ENCODE measurements at regions not wholly inside any gene's neighbourhood (a gene's known extent, or its start where the extent isn't known, plus 50 kb on each side); places are given as distances from the start of the nearest gene placed in this dataset.

- no peaks in the 10 kb centered on the region for H3K27me3 ChIP-seq (ENCODE audit: insufficient read depth, low read length)
- no peaks in the 10 kb centered on the region for H3K9me3 ChIP-seq (ENCODE audit: low read depth, low read length)
- no peak overlapping the region for H3K4me3 ChIP-seq (ENCODE audit: low read length)
- H3K4me1 ChIP-seq (ENCODE audit: insufficient read depth, low read length): no peaks in the 10 kb centered on the region
Observed at GRCh38 chr5:15191012-15191411, 309.0 kb upstream of the FBXL7 start.

- Histone ChIP-seq H3K4me3 (ENCODE audit: low read length) (no peak overlapping the region), H3K27me3 (ENCODE audit: insufficient read depth, low read length) (no peaks in the 10 kb centered on the region), H3K4me1 (ENCODE audit: insufficient read depth, low read length) (no peaks in the 10 kb centered on the region), H3K9me3 (ENCODE audit: low read depth, low read length) (peaks cover 6% of the 10 kb centered on the region)
Observed at GRCh38 chr5:15183520-15183919, 311.9 kb upstream of the ANKH start.

- Histone ChIP-seq H3K4me3 (ENCODE audit: low read length) (no peak overlapping the region), H3K27me3 (ENCODE audit: insufficient read depth, low read length) (no peaks in the 10 kb centered on the region), H3K9me3 (ENCODE audit: low read depth, low read length) (peaks cover 5% of the 10 kb centered on the region), H3K4me1 (ENCODE audit: insufficient read depth, low read length) (no peaks in the 10 kb centered on the region)
Observed at GRCh38 chr5:15170173-15170572, 298.6 kb upstream of the ANKH start.

GRCh38 chr5:15168358-15168757, 296.8 kb upstream of the ANKH start:
- H3K9me3 ChIP-seq (ENCODE audit: low read depth, low read length): peaks cover 5% of the 10 kb centered on the region
- H3K27me3 ChIP-seq (ENCODE audit: insufficient read depth, low read length): no peaks in the 10 kb centered on the region
- no peaks in the 10 kb centered on the region for H3K4me1 ChIP-seq (ENCODE audit: insufficient read depth, low read length)
- no peak overlapping the region for H3K4me3 ChIP-seq (ENCODE audit: low read length)

GRCh38 chr5:15160091-15160490, 288.5 kb upstream of the ANKH start:
- Histone ChIP-seq H3K4me3 (ENCODE audit: low read length) (no peak overlapping the region), H3K4me1 (ENCODE audit: insufficient read depth, low read length) (no peaks in the 10 kb centered on the region), H3K9me3 (ENCODE audit: low read depth, low read length) (no peaks in the 10 kb centered on the region), H3K27me3 (ENCODE audit: insufficient read depth, low read length) (no peaks in the 10 kb centered on the region)

- Histone ChIP-seq H3K4me3 (ENCODE audit: low read length) (no peak overlapping the region), H3K4me1 (ENCODE audit: insufficient read depth, low read length) (no peaks in the 10 kb centered on the region), H3K27me3 (ENCODE audit: insufficient read depth, low read length) (no peaks in the 10 kb centered on the region), H3K9me3 (ENCODE audit: low read depth, low read length) (no peaks in the 10 kb centered on the region)
Observed at GRCh38 chr5:15159606-15160005, 288.0 kb upstream of the ANKH start.

GRCh38 chr5:15142458-15142857, 270.9 kb upstream of the ANKH start:
- Histone ChIP-seq H3K4me3 (ENCODE audit: low read length) (no peak overlapping the region), H3K4me1 (ENCODE audit: insufficient read depth, low read length) (no peaks in the 10 kb centered on the region), H3K9me3 (ENCODE audit: low read depth, low read length) (no peaks in the 10 kb centered on the region), H3K27me3 (ENCODE audit: insufficient read depth, low read length) (no peaks in the 10 kb centered on the region)

- Histone ChIP-seq H3K27me3 (ENCODE audit: insufficient read depth, low read length) (no peaks in the 10 kb centered on the region), H3K9me3 (ENCODE audit: low read depth, low read length) (no peaks in the 10 kb centered on the region), H3K4me3 (ENCODE audit: low read length) (no peak overlapping the region), H3K4me1 (ENCODE audit: insufficient read depth, low read length) (no peaks in the 10 kb centered on the region)
Observed at GRCh38 chr5:15137414-15137813, 265.8 kb upstream of the ANKH start.

- Histone ChIP-seq H3K4me1 (ENCODE audit: insufficient read depth, low read length) (no peaks in the 10 kb centered on the region), H3K9me3 (ENCODE audit: low read depth, low read length) (no peaks in the 10 kb centered on the region), H3K27me3 (ENCODE audit: insufficient read depth, low read length) (no peaks in the 10 kb centered on the region), H3K4me3 (ENCODE audit: low read length) (no peak overlapping the region)
Observed at GRCh38 chr5:15135661-15136060, 264.1 kb upstream of the ANKH start.

- H3K27me3 ChIP-seq (ENCODE audit: insufficient read depth, low read length): no peaks in the 10 kb centered on the region
- H3K9me3 ChIP-seq (ENCODE audit: low read depth, low read length): no peaks in the 10 kb centered on the region
- H3K4me1 ChIP-seq (ENCODE audit: insufficient read depth, low read length): no peaks in the 10 kb centered on the region
- H3K4me3 ChIP-seq (ENCODE audit: low read length): no peak overlapping the region
Observed at GRCh38 chr5:15133456-15133965, 261.9 kb upstream of the ANKH start.

GRCh38 chr5:15132816-15133405, 261.3 kb upstream of the ANKH start:
- Histone ChIP-seq H3K4me3 (ENCODE audit: low read length) (no peak overlapping the region), H3K4me1 (ENCODE audit: insufficient read depth, low read length) (no peaks in the 10 kb centered on the region), H3K9me3 (ENCODE audit: low read depth, low read length) (no peaks in the 10 kb centered on the region), H3K27me3 (ENCODE audit: insufficient read depth, low read length) (no peaks in the 10 kb centered on the region)

- Histone ChIP-seq H3K27me3 (ENCODE audit: insufficient read depth, low read length) (no peaks in the 10 kb centered on the region), H3K4me3 (ENCODE audit: low read length) (no peak overlapping the region), H3K4me1 (ENCODE audit: insufficient read depth, low read length) (no peaks in the 10 kb centered on the region), H3K9me3 (ENCODE audit: low read depth, low read length) (no peaks in the 10 kb centered on the region)
Observed at GRCh38 chr5:15131909-15132308, 260.3 kb upstream of the ANKH start.

- no peak overlapping the region for H3K4me3 ChIP-seq (ENCODE audit: low read length)
- H3K27me3 ChIP-seq (ENCODE audit: insufficient read depth, low read length): no peaks in the 10 kb centered on the region
- no peaks in the 10 kb centered on the region for H3K4me1 ChIP-seq (ENCODE audit: insufficient read depth, low read length)
- H3K9me3 ChIP-seq (ENCODE audit: low read depth, low read length): no peaks in the 10 kb centered on the region
Observed at GRCh38 chr5:15124871-15125568, 253.4 kb upstream of the ANKH start.

GRCh38 chr5:15124461-15124860, 252.9 kb upstream of the ANKH start:
- H3K4me1 ChIP-seq (ENCODE audit: insufficient read depth, low read length): no peaks in the 10 kb centered on the region
- no peaks in the 10 kb centered on the region for H3K27me3 ChIP-seq (ENCODE audit: insufficient read depth, low read length)
- H3K4me3 ChIP-seq (ENCODE audit: low read length): no peak overlapping the region
- no peaks in the 10 kb centered on the region for H3K9me3 ChIP-seq (ENCODE audit: low read depth, low read length)

GRCh38 chr5:15117688-15118087, 246.1 kb upstream of the ANKH start:
- H3K4me3 ChIP-seq (ENCODE audit: low read length): no peak overlapping the region
- H3K27me3 ChIP-seq (ENCODE audit: insufficient read depth, low read length): no peaks in the 10 kb centered on the region
- H3K4me1 ChIP-seq (ENCODE audit: insufficient read depth, low read length): no peaks in the 10 kb centered on the region
- no peaks in the 10 kb centered on the region for H3K9me3 ChIP-seq (ENCODE audit: low read depth, low read length)

GRCh38 chr5:15116996-15117395, 245.4 kb upstream of the ANKH start:
- no peaks in the 10 kb centered on the region for H3K9me3 ChIP-seq (ENCODE audit: low read depth, low read length)
- H3K27me3 ChIP-seq (ENCODE audit: insufficient read depth, low read length): no peaks in the 10 kb centered on the region
- H3K4me1 ChIP-seq (ENCODE audit: insufficient read depth, low read length): no peaks in the 10 kb centered on the region
- H3K4me3 ChIP-seq (ENCODE audit: low read length): no peak overlapping the region
